ENCODE measurements at regions not wholly inside any gene's neighbourhood (a gene's known extent, or its start where the extent isn't known, plus 50 kb on each side); places are given as distances from the start of the nearest gene placed in this dataset.
"Not testable (repeated sequence)": the region's sequence is repeated elsewhere in the genome, so short reads cannot be mapped to it uniquely, and the experiment has no call there.

GRCh38 chr6:159594750-159595117 lies 98.3 kb downstream of the SOD2 start:
- no peak for DNase-seq

- DNase-seq: peak in 1 of 56 donors; percentile 5
Measured at GRCh38 chr6:159594106-159594749, 98.8 kb downstream of the SOD2 start.

GRCh38 chr6:159590835-159591234 lies 102.2 kb downstream of the SOD2 start:
- no peak for DNase-seq

GRCh38 chr6:159586684-159587083 lies 106.4 kb downstream of the SOD2 start:
- DNase-seq: no peak

GRCh38 chr6:159582736-159583135 lies 110.3 kb downstream of the SOD2 start:
- DNase-seq: no peak

GRCh38 chr6:159578629-159579028 lies 114.4 kb downstream of the SOD2 start:
- DNase-seq: no peak

GRCh38 chr6:159577564-159577963 lies 115.5 kb downstream of the SOD2 start:
- DNase-seq: no peak

- DNase-seq: peak in 4 of 56 donors; percentile 1 to 9 (median 8)
Measured at GRCh38 chr6:159572439-159573110, 120.5 kb downstream of the SOD2 start.

GRCh38 chr6:159565181-159565710 lies 127.8 kb downstream of the SOD2 start:
- no peak for DNase-seq

- DNase-seq: no peak
Measured at GRCh38 chr6:159564456-159564855, 128.6 kb downstream of the SOD2 start.

- no peak for DNase-seq
Measured at GRCh38 chr6:159557031-159557430, 136.0 kb downstream of the SOD2 start.

- DNase-seq: no peak
Measured at GRCh38 chr6:159555082-159555875, 137.8 kb downstream of the SOD2 start.

GRCh38 chr6:159541296-159541695 lies 151.7 kb downstream of the SOD2 start:
- no peak for DNase-seq

- no peak for DNase-seq
Measured at GRCh38 chr6:159540883-159541282, 152.2 kb downstream of the SOD2 start.

- no peak for DNase-seq
Measured at GRCh38 chr6:159540152-159540551, 152.9 kb downstream of the SOD2 start.

- not testable (repeated sequence) for DNase-seq
Measured at GRCh38 chr6:159538031-159538430, 155.0 kb downstream of the SOD2 start.

- no peak for DNase-seq
Measured at GRCh38 chr6:159535656-159536350, 157.2 kb downstream of the SOD2 start.

- no peak for DNase-seq
Measured at GRCh38 chr6:159533568-159533967, 159.5 kb downstream of the SOD2 start.

- no peak for DNase-seq
Measured at GRCh38 chr6:159533016-159533415, 160.0 kb downstream of the SOD2 start.

GRCh38 chr6:159532155-159532554 lies 160.9 kb downstream of the SOD2 start:
- no peak for DNase-seq

- peak in 6 of 56 donors; percentile 2 to 11 (median 8) for DNase-seq
Measured at GRCh38 chr6:159529934-159530333, 163.1 kb downstream of the SOD2 start.

- no peak for DNase-seq
Measured at GRCh38 chr6:159527351-159527750, 165.7 kb downstream of the SOD2 start.

Data from amygdala (tissue), 56 donors.